Neural cell (in vitro differentiated cells): ENCODE measurements at regions not wholly inside any gene's neighbourhood (a gene's known extent, or its start where the extent isn't known, plus 50 kb on each side); places are given as distances from the start of the nearest gene placed in this dataset.

Experiments used
- H2AFZ ChIP-seq: fragments of 200-600, 300-800 bp; sonication (generic), shearing (Covaris generic); 2 replicates; pipeline ENCODE4 v1.6.0; 2014; ENCODE audit warnings: low read depth, mild to moderate bottlenecking, antibody characterized with exemption, low read length, moderate library complexity
- H3F3A ChIP-seq: fragments of 200-600 bp; shearing (Covaris generic); 2 replicates; pipeline ENCODE4 v1.6.1; 2016; ENCODE audit warnings: mild to moderate bottlenecking, moderate library complexity, mixed read lengths, antibody characterized with exemption, low read length; ENCODE audit not compliant: insufficient read depth, poor library complexity, severe bottlenecking
- H3K27ac ChIP-seq: fragments of 200-600, 300-800 bp; sonication (generic), shearing (Covaris generic); 2 replicates; pipeline ENCODE4 v1.5.1; 2014; ENCODE audit warnings: mild to moderate bottlenecking, low read length, moderate library complexity
- H3K27me3 ChIP-seq: fragments of 300-800, 200-600 bp; sonication (generic), shearing (Covaris generic); 2 replicates; pipeline ENCODE4 v1.6.0; 2014; ENCODE audit warnings: mild to moderate bottlenecking, low read depth, low read length, moderate library complexity; ENCODE audit not compliant: insufficient read depth
- H3K36me3 ChIP-seq: fragments of 300-800, 200-600 bp; sonication (generic), shearing (Covaris generic); 2 replicates; pipeline ENCODE4 v1.5.1; 2014; ENCODE audit warnings: mild to moderate bottlenecking, antibody characterized with exemption, low read length, moderate library complexity; ENCODE audit not compliant: insufficient read depth
- H3K4me2 ChIP-seq: fragments of 300-800, 200-600 bp; sonication (generic), shearing (Covaris generic); 2 replicates; pipeline ENCODE4 v1.6.0; 2014; ENCODE audit warnings: mild to moderate bottlenecking, low read length
- H3K4me3 ChIP-seq: fragments of 300-800, 200-600 bp; sonication (generic), shearing (Covaris generic); 2 replicates; pipeline ENCODE4 v1.5.1; 2014; ENCODE audit warnings: mild to moderate bottlenecking, low read length, moderate library complexity
- H3K79me2 ChIP-seq: fragments of 200-600 bp; shearing (Covaris generic); replicated peaks from 2 replicates; pipeline ENCODE4 v1.6.0; 2014; ENCODE audit warnings: mild to moderate bottlenecking, low read length, moderate library complexity; ENCODE audit not compliant: insufficient read depth
- H3K9ac ChIP-seq: fragments of 300-800, 200-600 bp; sonication (generic), shearing (Covaris generic); 2 replicates; pipeline ENCODE4 v1.6.1; 2016; ENCODE audit warnings: mild to moderate bottlenecking, low read length, mixed read lengths
- H3K9me2 ChIP-seq: fragments of 200-600 bp; shearing (Covaris generic); 2 replicates; pipeline ENCODE4 v1.6.1; 2016; ENCODE audit warnings: mild to moderate bottlenecking, low read length, mixed read lengths; ENCODE audit not compliant: insufficient read depth
- H3K9me3 ChIP-seq: fragments of 200-600, 300-800 bp; sonication (generic), shearing (Covaris generic); 2 replicates; pipeline ENCODE4 v1.6.1; 2016; ENCODE audit warnings: mild to moderate bottlenecking, mixed run types, low read length, moderate library complexity, mixed read lengths
- H4K20me1 ChIP-seq: fragments of 200-600 bp; shearing (Covaris generic); 2 replicates; pipeline ENCODE4 v1.6.1; 2016; ENCODE audit warnings: mild to moderate bottlenecking, mixed run types; ENCODE audit not compliant: insufficient read depth
- EP300 ChIP-seq: fragments of 450-650 bp; conservative IDR thresholded peaks from 2 replicates; pipeline ENCODE4 v1.6.1; 2014; ENCODE audit warnings: antibody characterized with exemption, mild to moderate bottlenecking, moderate library complexity; ENCODE audit not compliant: poor library complexity, severe bottlenecking
- EZH2 ChIP-seq: fragments of 200-600, 300-800 bp; shearing (Covaris generic), sonication (generic); IDR thresholded peaks from 2 replicates; pipeline ENCODE4 v1.6.1; 2014; ENCODE audit warnings: antibody characterized with exemption, low read length, borderline replicate concordance, mild to moderate bottlenecking; ENCODE audit not compliant: insufficient read depth, poor library complexity, severe bottlenecking
- MXI1 ChIP-seq: fragments of 450-650 bp; conservative IDR thresholded peaks from 2 replicates; pipeline ENCODE4 v1.6.1; 2014; ENCODE audit warnings: antibody characterized with exemption, mild to moderate bottlenecking; ENCODE audit not compliant: poor library complexity, severe bottlenecking
- POLR2AphosphoS5 ChIP-seq: IDR thresholded peaks from 2 replicates; pipeline ENCODE4 v1.6.1; 2012
- RAD21 ChIP-seq: fragments of 450-650 bp; conservative IDR thresholded peaks from 2 replicates; pipeline ENCODE4 v1.6.1; 2014; ENCODE audit warnings: antibody characterized with exemption, mild to moderate bottlenecking, moderate library complexity
- SMC3 ChIP-seq: fragments of 450-650 bp; conservative IDR thresholded peaks from 2 replicates; pipeline ENCODE4 v1.6.1; 2014; ENCODE audit warnings: antibody characterized with exemption, mild to moderate bottlenecking, moderate library complexity; ENCODE audit not compliant: poor library complexity
- TAF1 ChIP-seq: IDR thresholded peaks from 2 replicates; pipeline ENCODE4 v1.6.1; 2012; ENCODE audit warnings: low read depth
- TF ChIP-seq, protein P1 (sequence below): fragments of 450-650 bp; IDR thresholded peaks from 2 replicates; pipeline ENCODE4 v1.5.1; 2014; ENCODE audit warnings: antibody characterized with exemption, mild to moderate bottlenecking, moderate library complexity; ENCODE audit not compliant: poor library complexity, severe bottlenecking
- TF ChIP-seq, protein P2 (sequence below): IDR thresholded peaks from 2 replicates; pipeline ENCODE4 v1.6.1; 2012; ENCODE audit warnings: borderline replicate concordance

DNA sequence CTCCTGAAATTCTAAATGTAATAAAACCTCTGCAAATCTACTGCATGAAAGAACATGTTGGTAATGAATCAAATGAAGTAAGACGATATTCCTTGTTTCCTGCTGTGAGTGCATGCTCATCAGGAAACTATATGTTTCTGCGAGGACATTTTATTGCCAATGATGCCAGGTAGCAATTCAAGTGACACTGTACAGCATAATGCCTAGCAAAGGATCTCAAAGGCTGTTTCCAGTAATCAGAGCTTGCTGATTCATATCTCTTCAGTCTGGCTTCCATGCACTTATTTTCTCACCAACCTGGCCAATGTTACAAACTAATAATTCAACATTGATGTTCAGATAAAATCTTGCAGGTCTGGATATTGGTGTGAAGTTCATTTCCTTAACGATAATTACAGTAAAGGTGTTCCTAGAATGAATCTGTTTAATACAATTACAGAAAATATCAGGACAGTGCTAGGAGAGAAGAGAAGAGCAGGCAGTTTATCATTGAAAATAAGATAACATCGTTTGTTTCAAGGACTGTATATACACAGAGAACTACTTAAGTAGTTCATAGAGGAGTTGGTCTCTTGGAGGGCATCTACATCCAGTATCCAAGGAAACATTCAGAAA lies 568.5 kb upstream of the SOX11 start:
- Histone ChIP-seq H3K4me2 (no peak overlapping the region), H3K27me3 (no peaks in the 10 kb centered on the region), H3K27ac (no peak overlapping the region), H4K20me1 (no peaks in the 10 kb centered on the region), H2AFZ (no peak overlapping the region), H3K36me3 (no peaks in the 10 kb centered on the region), H3K4me3 (no peak overlapping the region), H3K9me2 (no peaks in the 10 kb centered on the region), H3K79me2 (no peaks in the 10 kb centered on the region), H3K9me3 (no peaks in the 10 kb centered on the region), H3F3A (no peaks in the 10 kb centered on the region), H3K9ac (no peak overlapping the region)
- TF ChIP-seq POLR2AphosphoS5 = no peak
- TF ChIP-seq SMC3 = no peak
- TF ChIP-seq RAD21 = no peak
- TF ChIP-seq EZH2 = no peak
- TF ChIP-seq, protein P1, sequence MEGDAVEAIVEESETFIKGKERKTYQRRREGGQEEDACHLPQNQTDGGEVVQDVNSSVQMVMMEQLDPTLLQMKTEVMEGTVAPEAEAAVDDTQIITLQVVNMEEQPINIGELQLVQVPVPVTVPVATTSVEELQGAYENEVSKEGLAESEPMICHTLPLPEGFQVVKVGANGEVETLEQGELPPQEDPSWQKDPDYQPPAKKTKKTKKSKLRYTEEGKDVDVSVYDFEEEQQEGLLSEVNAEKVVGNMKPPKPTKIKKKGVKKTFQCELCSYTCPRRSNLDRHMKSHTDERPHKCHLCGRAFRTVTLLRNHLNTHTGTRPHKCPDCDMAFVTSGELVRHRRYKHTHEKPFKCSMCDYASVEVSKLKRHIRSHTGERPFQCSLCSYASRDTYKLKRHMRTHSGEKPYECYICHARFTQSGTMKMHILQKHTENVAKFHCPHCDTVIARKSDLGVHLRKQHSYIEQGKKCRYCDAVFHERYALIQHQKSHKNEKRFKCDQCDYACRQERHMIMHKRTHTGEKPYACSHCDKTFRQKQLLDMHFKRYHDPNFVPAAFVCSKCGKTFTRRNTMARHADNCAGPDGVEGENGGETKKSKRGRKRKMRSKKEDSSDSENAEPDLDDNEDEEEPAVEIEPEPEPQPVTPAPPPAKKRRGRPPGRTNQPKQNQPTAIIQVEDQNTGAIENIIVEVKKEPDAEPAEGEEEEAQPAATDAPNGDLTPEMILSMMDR = no peak
- TF ChIP-seq EP300 = no peak
- no peak for TF ChIP-seq TAF1

DNA sequence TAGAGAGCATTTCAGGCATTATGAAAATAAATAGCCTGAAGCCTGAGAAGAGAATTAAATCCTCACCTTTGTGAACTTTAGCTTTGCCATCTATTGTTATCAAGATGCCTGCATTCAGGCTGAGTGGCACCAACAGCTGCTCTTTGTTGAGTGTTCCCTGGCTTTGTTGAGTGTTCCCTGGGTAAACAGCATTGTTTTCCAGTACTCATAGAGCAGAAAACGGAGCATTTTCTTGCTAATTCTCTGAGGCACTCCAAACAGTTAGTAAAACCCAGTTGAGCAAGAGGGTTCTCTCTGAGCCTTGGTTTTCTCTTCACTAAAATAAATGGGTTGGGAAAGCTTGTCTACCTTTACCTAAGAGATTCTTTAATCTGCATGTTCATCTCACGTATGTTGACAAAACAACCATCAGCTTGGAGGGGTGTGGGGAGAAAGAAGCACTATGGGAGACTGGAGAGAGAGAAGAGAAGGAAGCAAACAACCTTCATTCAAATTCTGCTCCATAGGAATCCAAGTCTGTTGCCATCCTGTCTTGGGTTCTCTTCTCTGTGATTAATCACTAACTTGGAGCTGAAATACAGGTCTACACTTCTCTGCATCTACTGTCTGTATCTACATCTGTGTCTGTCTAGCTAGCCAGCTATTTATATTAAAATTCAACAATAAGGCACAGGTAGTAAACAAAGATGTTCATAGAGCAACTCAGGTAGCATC lies 567.0 kb upstream of the SOX11 start:
- Histone ChIP-seq H3F3A (no peaks in the 10 kb centered on the region), H2AFZ (no peak overlapping the region), H3K9me2 (no peaks in the 10 kb centered on the region), H3K9ac (no peak overlapping the region), H3K4me2 (no peak overlapping the region), H3K27ac (no peak overlapping the region), H3K79me2 (no peaks in the 10 kb centered on the region), H3K4me3 (no peak overlapping the region), H3K36me3 (no peaks in the 10 kb centered on the region), H4K20me1 (no peaks in the 10 kb centered on the region), H3K27me3 (no peaks in the 10 kb centered on the region), H3K9me3 (no peaks in the 10 kb centered on the region)
- TF ChIP-seq MXI1 = no peak
- TF ChIP-seq, protein P1 = no peak
- TF ChIP-seq TAF1 = no peak
- TF ChIP-seq RAD21 = no peak
- TF ChIP-seq EZH2 = no peak
- no peak for TF ChIP-seq EP300
- TF ChIP-seq POLR2AphosphoS5 = no peak
- TF ChIP-seq, protein P2, sequence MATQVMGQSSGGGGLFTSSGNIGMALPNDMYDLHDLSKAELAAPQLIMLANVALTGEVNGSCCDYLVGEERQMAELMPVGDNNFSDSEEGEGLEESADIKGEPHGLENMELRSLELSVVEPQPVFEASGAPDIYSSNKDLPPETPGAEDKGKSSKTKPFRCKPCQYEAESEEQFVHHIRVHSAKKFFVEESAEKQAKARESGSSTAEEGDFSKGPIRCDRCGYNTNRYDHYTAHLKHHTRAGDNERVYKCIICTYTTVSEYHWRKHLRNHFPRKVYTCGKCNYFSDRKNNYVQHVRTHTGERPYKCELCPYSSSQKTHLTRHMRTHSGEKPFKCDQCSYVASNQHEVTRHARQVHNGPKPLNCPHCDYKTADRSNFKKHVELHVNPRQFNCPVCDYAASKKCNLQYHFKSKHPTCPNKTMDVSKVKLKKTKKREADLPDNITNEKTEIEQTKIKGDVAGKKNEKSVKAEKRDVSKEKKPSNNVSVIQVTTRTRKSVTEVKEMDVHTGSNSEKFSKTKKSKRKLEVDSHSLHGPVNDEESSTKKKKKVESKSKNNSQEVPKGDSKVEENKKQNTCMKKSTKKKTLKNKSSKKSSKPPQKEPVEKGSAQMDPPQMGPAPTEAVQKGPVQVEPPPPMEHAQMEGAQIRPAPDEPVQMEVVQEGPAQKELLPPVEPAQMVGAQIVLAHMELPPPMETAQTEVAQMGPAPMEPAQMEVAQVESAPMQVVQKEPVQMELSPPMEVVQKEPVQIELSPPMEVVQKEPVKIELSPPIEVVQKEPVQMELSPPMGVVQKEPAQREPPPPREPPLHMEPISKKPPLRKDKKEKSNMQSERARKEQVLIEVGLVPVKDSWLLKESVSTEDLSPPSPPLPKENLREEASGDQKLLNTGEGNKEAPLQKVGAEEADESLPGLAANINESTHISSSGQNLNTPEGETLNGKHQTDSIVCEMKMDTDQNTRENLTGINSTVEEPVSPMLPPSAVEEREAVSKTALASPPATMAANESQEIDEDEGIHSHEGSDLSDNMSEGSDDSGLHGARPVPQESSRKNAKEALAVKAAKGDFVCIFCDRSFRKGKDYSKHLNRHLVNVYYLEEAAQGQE = no peak
- no peak for TF ChIP-seq SMC3
